PC-9 (cell line): ENCODE measurements at regions not wholly inside any gene's neighbourhood (a gene's known extent, or its start where the extent isn't known, plus 50 kb on each side); places are given as distances from the start of the nearest gene placed in this dataset.
"Not testable (repeated sequence)": the region's sequence is repeated elsewhere in the genome, so short reads cannot be mapped to it uniquely, and the experiment has no call there.

Source experiments
- CTCF ChIP-seq: fragments of 200-600 bp; sonication (generic); conservative IDR thresholded peaks from 2 replicates; pipeline ENCODE4 v1.6.1; 2017; ENCODE audit warnings: mixed run types, antibody characterized with exemption, mild to moderate bottlenecking, moderate library complexity
- EZH2 ChIP-seq: fragments of 200-600 bp; sonication (generic); IDR thresholded peaks from 2 replicates; pipeline ENCODE4 v1.8.0; 2017; ENCODE audit warnings: antibody characterized with exemption, low read depth

- not testable (repeated sequence) for TF ChIP-seq CTCF, EZH2
Observed at GRCh38 chr2:219875986-219876385, 248.6 kb downstream of the SLC4A3 start.
